ENCODE measurements at regions not wholly inside any gene's neighbourhood (a gene's known extent, or its start where the extent isn't known, plus 50 kb on each side); places are given as distances from the start of the nearest gene placed in this dataset.

DNA sequence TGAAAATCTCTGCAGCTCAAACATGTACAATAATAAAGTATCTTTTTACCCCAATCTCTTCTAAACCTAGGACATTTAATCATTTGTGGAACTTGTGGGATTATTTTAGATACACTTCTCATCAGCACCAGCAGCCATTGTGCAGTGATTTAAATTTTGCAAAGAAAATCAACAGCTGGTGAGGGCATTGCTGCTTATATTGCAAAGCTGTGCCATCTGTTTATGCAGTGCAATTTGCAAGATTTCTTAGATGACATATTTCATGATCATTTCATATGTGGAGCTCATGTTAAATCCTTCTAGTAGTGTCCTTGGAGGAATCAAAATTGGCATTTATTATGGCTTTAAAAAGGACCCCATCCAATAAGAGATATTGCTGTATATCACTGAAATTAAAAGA, 320.7 kb downstream of the BTG1 start:
- Histone ChIP-seq H3K9me3 (ENCODE audit: control insufficient read depth, low read depth, low read length) (no peaks in the 10 kb centered on the region), H3K36me3 (ENCODE audit: control insufficient read depth, low read depth, low read length) (no peaks in the 10 kb centered on the region), H3K9ac (ENCODE audit: low read length) (no peak overlapping the region), H3K27me3 (ENCODE audit: control insufficient read depth, insufficient read depth, low read length) (no peaks in the 10 kb centered on the region), H3K4me3 (ENCODE audit: low read length) (no peak overlapping the region), H3K4me1 (ENCODE audit: control insufficient read depth, low read depth, low read length) (no peaks in the 10 kb centered on the region), H3K27ac (ENCODE audit: low read length) (no peak overlapping the region)

DNA sequence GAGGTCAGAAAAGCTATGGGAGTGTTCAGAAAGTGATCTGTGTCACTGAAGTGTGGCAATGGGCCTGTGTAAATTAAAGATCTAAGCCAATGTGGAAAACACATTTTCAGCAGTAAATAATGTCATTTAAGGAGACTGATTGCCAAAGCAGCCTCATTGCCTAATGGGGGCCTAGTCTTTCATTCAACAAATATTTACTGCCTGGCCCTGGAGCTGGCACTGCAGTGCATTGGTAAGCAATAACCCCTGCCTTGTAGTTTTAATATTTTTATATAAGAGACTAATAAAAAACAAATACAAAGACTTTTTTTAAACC, 326.6 kb downstream of the BTG1 start:
- Histone ChIP-seq H3K27me3 (ENCODE audit: control insufficient read depth, insufficient read depth, low read length) (no peaks in the 10 kb centered on the region), H3K9me3 (ENCODE audit: control insufficient read depth, low read depth, low read length) (no peaks in the 10 kb centered on the region), H3K36me3 (ENCODE audit: control insufficient read depth, low read depth, low read length) (no peaks in the 10 kb centered on the region), H3K4me3 (ENCODE audit: low read length) (no peak overlapping the region), H3K4me1 (ENCODE audit: control insufficient read depth, low read depth, low read length) (no peaks in the 10 kb centered on the region), H3K27ac (ENCODE audit: low read length) (no peak overlapping the region), H3K9ac (ENCODE audit: low read length) (no peak overlapping the region)

DNA sequence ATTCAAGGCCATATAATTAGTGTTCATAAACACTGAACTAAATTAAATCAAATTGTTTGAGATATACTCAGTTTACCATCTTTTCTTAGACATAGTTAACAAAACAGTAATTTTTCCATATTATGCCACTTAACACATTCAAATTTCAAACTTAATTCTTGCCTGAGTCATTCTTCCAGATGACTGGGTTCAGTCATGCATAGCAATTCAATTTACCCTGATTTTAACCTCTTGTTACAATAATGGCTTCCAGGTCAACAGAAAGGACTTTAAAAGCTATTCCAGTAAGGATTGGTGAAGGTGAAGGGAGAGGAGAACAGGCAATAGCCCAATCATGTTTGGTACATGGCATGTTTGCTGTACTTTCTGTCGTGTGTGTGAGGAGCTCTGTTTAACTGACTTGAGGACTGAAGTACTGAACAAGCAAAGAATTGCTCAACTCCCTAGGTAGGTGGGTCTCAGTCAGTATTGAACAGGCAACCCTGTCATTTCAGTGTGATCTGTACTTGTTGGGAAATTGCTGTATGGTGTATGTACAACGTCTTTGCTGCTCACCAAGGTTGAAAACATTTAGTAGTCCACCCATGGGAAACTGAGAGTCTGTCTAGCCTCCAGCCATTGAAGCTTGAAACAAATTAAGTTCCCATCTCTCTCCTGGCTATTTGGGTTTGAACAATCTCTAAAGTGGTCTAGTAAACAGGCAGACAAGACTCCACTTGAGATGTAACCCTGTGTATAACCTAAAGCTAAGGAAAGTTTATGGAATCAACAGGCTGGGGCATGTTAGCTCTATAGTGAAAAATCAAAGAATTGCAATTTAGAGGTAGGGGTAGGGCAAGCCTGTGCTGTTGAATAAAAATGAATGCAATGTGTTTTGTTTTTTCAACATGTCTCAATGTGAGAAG, 327.2 kb downstream of the BTG1 start:
- Histone ChIP-seq H3K27ac (ENCODE audit: low read length) (no peak overlapping the region), H3K4me3 (ENCODE audit: low read length) (no peak overlapping the region), H3K36me3 (ENCODE audit: control insufficient read depth, low read depth, low read length) (no peaks in the 10 kb centered on the region), H3K27me3 (ENCODE audit: control insufficient read depth, insufficient read depth, low read length) (no peaks in the 10 kb centered on the region), H3K9me3 (ENCODE audit: control insufficient read depth, low read depth, low read length) (no peaks in the 10 kb centered on the region), H3K9ac (ENCODE audit: low read length) (no peak overlapping the region), H3K4me1 (ENCODE audit: control insufficient read depth, low read depth, low read length) (no peaks in the 10 kb centered on the region)

DNA sequence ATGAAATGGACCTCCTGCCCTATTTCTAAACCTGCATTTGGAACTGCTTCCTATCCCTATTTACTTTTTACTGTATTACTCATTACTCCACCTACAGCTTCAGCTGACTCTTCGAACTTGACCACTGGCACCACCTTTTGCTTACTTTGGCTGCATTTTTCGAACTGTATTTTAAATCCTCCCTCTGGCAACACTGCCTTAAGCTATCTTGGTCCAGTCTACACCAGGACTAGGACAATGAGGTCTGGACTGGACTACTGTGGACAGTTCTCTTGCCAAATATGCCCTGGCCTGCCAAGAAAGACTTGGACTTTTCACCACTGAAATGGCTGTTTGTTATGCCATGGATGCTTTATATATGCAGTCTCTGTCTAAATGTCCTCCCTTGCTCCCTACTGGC, 328.1 kb downstream of the BTG1 start:
- Histone ChIP-seq H3K36me3 (ENCODE audit: control insufficient read depth, low read depth, low read length) (no peaks in the 10 kb centered on the region), H3K4me1 (ENCODE audit: control insufficient read depth, low read depth, low read length) (no peaks in the 10 kb centered on the region), H3K27me3 (ENCODE audit: control insufficient read depth, insufficient read depth, low read length) (no peaks in the 10 kb centered on the region), H3K9me3 (ENCODE audit: control insufficient read depth, low read depth, low read length) (no peaks in the 10 kb centered on the region), H3K9ac (ENCODE audit: low read length) (no peak overlapping the region), H3K27ac (ENCODE audit: low read length) (no peak overlapping the region), H3K4me3 (ENCODE audit: low read length) (no peak overlapping the region)

DNA sequence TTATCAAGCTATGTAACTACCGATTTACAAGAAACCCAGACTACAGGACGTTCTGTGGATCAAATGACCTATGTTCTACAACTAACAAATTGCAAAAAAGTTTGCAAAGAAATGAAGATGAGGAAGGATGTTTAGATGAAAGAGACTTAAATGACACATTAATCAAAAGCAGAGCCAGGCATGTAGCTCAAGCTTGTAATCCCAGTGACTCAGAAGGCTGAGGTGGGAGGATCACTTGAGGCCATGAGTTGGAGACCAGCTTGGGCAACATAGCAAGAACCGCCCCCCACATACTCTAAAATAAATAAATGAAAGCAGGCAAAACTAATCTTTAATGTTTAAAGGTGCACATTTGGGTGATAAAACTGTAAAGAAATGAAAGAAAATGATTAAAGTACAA, 331.9 kb downstream of the BTG1 start:
- H3K27ac ChIP-seq (ENCODE audit: low read length), result no peak overlapping the region
- no peak overlapping the region for H3K9ac ChIP-seq (ENCODE audit: low read length)

DNA sequence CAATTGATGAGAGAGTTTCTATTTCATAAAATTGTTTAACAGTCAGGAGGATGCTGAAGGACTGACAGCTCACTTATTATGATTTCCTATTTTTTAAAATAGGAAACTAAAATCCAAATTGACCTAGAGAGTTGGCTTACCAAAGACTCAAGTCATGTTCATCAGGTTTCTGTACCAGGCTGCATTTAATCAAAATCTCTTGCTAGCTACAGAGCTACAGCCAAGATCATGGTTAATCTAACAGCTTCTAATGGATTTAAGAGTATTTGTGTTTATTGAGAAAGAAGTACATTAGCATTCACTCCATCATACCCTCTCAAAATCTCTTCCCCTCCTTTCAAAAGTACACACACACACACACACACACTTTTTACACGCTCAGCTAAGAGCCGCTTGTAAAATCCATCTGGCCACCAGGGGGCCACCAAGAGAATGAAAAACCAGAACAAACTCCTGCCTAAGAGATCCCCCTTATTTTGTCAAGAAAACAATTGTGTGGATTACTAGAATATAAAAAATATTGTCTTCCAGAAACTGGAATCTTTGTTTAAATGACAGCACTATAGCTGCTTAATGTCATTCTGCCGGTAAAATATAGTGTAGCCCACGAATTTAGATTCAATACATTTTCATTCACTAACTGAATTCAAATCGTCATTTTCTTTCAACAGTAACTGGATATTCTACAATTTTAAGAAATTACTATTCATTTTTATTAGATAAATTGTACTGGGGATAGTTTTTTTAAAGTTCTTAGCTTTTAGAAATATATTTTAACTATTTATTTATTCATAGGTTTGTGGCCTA, 334.0 kb downstream of the BTG1 start:
- Histone ChIP-seq H3K27ac (ENCODE audit: low read length) (no peak overlapping the region), H3K9me3 (ENCODE audit: control insufficient read depth, low read depth, low read length) (no peaks in the 10 kb centered on the region), H3K36me3 (ENCODE audit: control insufficient read depth, low read depth, low read length) (no peaks in the 10 kb centered on the region), H3K4me3 (ENCODE audit: low read length) (no peak overlapping the region), H3K4me1 (ENCODE audit: control insufficient read depth, low read depth, low read length) (no peaks in the 10 kb centered on the region), H3K27me3 (ENCODE audit: control insufficient read depth, insufficient read depth, low read length) (no peaks in the 10 kb centered on the region), H3K9ac (ENCODE audit: low read length) (no peak overlapping the region)

More for the DNA sequence above, 331.9 kb downstream of the BTG1 start:
- Histone ChIP-seq H3K27me3 (ENCODE audit: control insufficient read depth, insufficient read depth, low read length) (no peaks in the 10 kb centered on the region), H3K4me1 (ENCODE audit: control insufficient read depth, low read depth, low read length) (no peaks in the 10 kb centered on the region), H3K36me3 (ENCODE audit: control insufficient read depth, low read depth, low read length) (no peaks in the 10 kb centered on the region), H3K4me3 (ENCODE audit: low read length) (no peak overlapping the region), H3K9me3 (ENCODE audit: control insufficient read depth, low read depth, low read length) (no peaks in the 10 kb centered on the region)

DNA sequence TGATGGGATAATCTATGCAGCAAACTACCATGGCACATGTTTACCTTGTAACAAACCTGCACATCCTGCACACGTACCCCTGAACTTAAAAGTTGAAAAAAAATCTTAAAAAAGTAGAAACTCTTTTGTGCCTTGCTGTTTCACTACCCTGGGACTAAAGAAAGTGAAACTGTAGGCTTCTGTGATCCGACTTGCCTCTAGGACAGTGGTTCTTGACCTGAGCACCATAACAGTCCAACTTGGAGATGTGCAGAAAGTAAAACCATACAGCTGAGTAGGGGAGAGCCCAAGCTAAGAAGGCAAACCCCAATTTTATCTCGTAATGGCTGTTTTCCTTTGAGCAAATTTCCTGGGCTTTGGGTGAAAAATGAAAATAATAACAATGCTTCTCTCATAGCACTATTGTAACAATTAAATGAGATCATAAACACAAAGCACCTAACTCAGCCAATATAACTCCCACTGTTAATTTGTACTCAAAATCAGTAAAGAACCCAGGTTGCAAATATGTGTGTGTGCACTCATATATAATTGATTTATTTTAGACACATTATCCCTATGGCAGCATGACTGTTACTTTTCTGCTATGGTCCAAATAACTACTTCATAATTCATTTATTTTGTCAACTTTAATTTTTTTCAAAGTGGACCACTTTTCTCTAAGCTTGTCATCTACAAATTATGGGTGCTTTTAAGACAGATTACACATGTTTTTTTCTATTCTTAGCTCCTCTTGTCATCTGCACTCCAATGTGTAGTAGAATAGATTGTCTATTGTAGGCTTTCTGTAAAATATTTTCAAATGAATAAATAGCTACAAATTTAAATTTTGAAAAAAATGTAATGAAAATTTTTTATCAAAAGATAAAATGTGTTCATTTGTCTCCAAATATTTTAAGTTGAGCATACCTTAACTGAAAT, 334.9 kb downstream of the BTG1 start:
- Histone ChIP-seq H3K36me3 (ENCODE audit: control insufficient read depth, low read depth, low read length) (no peaks in the 10 kb centered on the region), H3K27ac (ENCODE audit: low read length) (no peak overlapping the region), H3K4me1 (ENCODE audit: control insufficient read depth, low read depth, low read length) (no peaks in the 10 kb centered on the region), H3K4me3 (ENCODE audit: low read length) (no peak overlapping the region), H3K9ac (ENCODE audit: low read length) (no peak overlapping the region), H3K27me3 (ENCODE audit: control insufficient read depth, insufficient read depth, low read length) (no peaks in the 10 kb centered on the region), H3K9me3 (ENCODE audit: control insufficient read depth, low read depth, low read length) (no peaks in the 10 kb centered on the region)

DNA sequence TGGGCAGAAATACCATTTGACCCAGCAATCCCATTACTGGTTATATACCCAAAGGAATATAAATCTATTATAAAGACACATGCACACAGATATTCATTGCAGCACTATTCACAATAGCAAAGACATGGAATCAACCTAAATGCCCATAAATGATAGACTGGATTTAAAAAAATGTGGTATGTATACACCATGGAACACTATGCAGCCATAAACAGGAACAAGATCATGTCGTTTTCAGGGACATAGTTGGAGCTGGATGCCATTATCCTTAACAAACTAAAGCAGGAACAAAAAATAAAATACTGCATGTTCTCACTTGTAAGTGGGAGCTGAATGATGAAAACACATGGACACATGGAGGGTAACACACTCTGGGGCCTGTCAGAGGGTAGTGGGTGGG, 335.6 kb downstream of the BTG1 start:
- Histone ChIP-seq H3K4me3 (ENCODE audit: low read length) (no peak overlapping the region), H3K9me3 (ENCODE audit: control insufficient read depth, low read depth, low read length) (no peaks in the 10 kb centered on the region), H3K27me3 (ENCODE audit: control insufficient read depth, insufficient read depth, low read length) (no peaks in the 10 kb centered on the region), H3K4me1 (ENCODE audit: control insufficient read depth, low read depth, low read length) (no peaks in the 10 kb centered on the region), H3K9ac (ENCODE audit: low read length) (no peak overlapping the region), H3K36me3 (ENCODE audit: control insufficient read depth, low read depth, low read length) (no peaks in the 10 kb centered on the region), H3K27ac (ENCODE audit: low read length) (no peak overlapping the region)

DNA sequence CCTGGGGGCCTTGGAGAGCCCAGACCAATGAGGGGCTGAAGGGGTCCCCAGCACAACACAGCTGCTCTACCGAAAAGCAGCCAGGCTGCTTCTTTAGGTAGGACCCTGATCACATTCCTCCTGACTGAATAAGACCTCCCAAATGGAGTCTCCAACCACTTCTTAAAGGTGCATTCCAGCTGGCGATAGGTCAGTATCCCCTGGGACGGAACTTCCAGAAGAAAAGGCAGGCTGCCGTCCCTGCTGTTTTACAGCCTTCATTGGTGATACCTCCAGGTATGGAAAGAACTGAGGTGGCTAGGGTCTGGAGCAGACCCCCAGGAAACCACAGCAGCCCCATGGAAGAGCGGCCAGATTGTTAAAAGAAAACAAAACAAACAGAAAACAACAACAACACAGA, 340.6 kb downstream of the BTG1 start:
- Histone ChIP-seq H3K4me3 (ENCODE audit: low read length) (no peak overlapping the region), H3K36me3 (ENCODE audit: control insufficient read depth, low read depth, low read length) (no peaks in the 10 kb centered on the region), H3K9me3 (ENCODE audit: control insufficient read depth, low read depth, low read length) (no peaks in the 10 kb centered on the region), H3K27ac (ENCODE audit: low read length) (no peak overlapping the region), H3K4me1 (ENCODE audit: control insufficient read depth, low read depth, low read length) (no peaks in the 10 kb centered on the region), H3K27me3 (ENCODE audit: control insufficient read depth, insufficient read depth, low read length) (no peaks in the 10 kb centered on the region), H3K9ac (ENCODE audit: low read length) (no peak overlapping the region)

DNA sequence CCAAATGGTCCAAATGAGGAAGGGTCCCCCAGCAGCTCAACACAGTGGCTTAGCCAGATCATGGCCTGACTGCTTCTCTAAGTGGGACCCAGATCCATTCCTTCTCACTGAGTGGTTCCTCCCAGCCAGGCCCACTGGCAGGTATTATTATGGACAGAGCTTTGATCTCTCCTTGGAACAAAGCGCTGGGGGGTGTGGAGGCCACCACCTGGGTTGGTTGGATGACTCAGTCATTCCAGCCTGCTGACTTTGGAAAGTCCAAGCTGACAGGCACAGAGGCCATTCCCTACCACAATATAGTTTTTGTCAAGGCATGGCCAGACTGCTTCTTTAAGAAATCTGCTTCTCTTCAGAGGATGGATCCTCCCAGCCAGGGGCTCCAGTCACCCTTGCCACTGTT, 341.1 kb downstream of the BTG1 start:
- no peak overlapping the region for H3K27ac ChIP-seq (ENCODE audit: low read length)
- H3K36me3 ChIP-seq (ENCODE audit: control insufficient read depth, low read depth, low read length), result no peaks in the 10 kb centered on the region
- no peak overlapping the region for H3K9ac ChIP-seq (ENCODE audit: low read length)
- no peaks in the 10 kb centered on the region for H3K9me3 ChIP-seq (ENCODE audit: control insufficient read depth, low read depth, low read length)
- no peaks in the 10 kb centered on the region for H3K4me1 ChIP-seq (ENCODE audit: control insufficient read depth, low read depth, low read length)
- H3K4me3 ChIP-seq (ENCODE audit: low read length), result no peak overlapping the region
- H3K27me3 ChIP-seq (ENCODE audit: control insufficient read depth, insufficient read depth, low read length), result no peaks in the 10 kb centered on the region

DNA sequence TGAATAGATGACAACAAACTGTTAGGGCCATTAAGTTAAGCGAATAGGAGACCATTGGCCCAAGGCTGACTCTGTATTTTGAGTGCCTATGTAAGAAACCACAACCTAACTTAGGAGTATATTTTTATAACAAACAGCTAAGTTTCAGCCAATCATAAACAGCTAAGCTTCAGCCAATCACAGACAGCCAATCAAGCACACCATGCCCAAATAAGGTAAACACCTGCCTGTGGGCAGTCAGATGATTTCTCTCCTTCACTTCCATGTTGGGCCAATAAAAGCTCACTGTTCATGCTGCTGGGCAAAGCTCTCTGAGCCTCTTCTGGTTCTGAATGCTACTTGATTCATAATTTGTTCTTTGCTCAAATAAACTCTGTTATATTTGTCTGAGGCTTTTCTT, 344.6 kb downstream of the BTG1 start:
- Histone ChIP-seq H3K27me3 (ENCODE audit: control insufficient read depth, insufficient read depth, low read length) (no peaks in the 10 kb centered on the region), H3K9me3 (ENCODE audit: control insufficient read depth, low read depth, low read length) (no peaks in the 10 kb centered on the region), H3K9ac (ENCODE audit: low read length) (no peak overlapping the region), H3K4me1 (ENCODE audit: control insufficient read depth, low read depth, low read length) (no peaks in the 10 kb centered on the region), H3K27ac (ENCODE audit: low read length) (no peak overlapping the region), H3K36me3 (ENCODE audit: control insufficient read depth, low read depth, low read length) (no peaks in the 10 kb centered on the region), H3K4me3 (ENCODE audit: low read length) (no peak overlapping the region)
